Neural progenitor cell (in vitro differentiated cells): ENCODE measurements at regions not wholly inside any gene's neighbourhood (a gene's known extent, or its start where the extent isn't known, plus 50 kb on each side); places are given as distances from the start of the nearest gene placed in this dataset.

Source experiments
- CTCF ChIP-seq: fragments of 200-600 bp; sonication (generic); IDR thresholded peaks from 2 replicates; pipeline ENCODE4 v1.5.1; 2017; ENCODE audit warnings: antibody characterized with exemption, mild to moderate bottlenecking
- EZH2 ChIP-seq: fragments of 200-600 bp; sonication (generic); IDR thresholded peaks from 2 replicates; pipeline ENCODE4 v1.6.1; 2017; ENCODE audit warnings: antibody characterized with exemption, mild to moderate bottlenecking, moderate library complexity

GRCh38 chr3:18112674-18113375 lies 312.3 kb downstream of the SATB1 start:
- TF ChIP-seq CTCF (no peak), EZH2 (no peak)
